HG03039 (cell line): ENCODE measurements at regions not wholly inside any gene's neighbourhood (a gene's known extent, or its start where the extent isn't known, plus 50 kb on each side); places are given as distances from the start of the nearest gene placed in this dataset.

ENCODE experiments used
- ATAC-seq: cut with Tn5 transposase; IDR thresholded peaks from one replicate; pipeline ENCODE4 v1.9.1; 2021; ENCODE audit warnings: mild to moderate bottlenecking, moderate library complexity; ENCODE audit not compliant: unreplicated experiment

GRCh38 chr5:68528821-68529273 lies 313.3 kb downstream of the PIK3R1 start:
- no peak for ATAC-seq

DNA sequence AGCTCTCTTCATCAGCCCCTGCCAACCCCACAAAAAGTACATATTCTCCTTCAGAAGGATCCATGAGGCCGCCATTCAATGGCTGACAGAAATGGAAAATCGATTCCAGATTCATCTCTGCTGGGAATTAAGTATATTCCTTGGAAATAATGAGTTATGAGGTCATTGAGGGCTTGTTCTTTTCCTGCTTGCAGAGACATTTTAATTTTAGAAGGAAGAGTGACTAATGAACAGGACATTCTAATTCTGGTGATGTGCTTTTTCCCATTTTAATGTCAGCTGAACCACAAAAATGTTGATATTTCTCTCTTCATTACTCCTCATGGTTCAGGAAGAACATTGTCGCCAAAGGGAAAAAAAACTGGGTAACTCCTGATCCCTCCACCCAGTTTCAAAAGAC lies 314.0 kb downstream of the PIK3R1 start:
- no peak for ATAC-seq

DNA sequence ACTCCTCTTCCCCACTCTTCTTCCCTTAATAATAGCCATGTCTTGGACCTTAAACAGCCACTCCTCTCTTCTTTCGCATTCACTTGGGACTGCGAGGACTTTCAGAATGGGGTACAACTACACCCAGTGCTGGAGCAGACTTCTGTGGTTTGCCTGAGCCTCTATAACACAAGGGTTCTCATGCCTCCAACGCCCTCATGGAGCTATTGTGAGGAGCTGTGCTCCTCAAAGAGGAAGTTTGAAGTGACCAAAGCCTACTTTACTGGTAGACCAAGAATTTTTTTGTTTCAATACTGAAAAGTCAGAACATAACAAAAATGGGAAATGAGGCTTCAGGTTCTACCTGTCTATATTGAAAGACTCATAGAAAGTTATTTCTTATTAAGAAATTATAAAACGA lies 316.4 kb downstream of the PIK3R1 start:
- no peak for ATAC-seq

GRCh38 chr5:68533051-68533450 lies 317.5 kb downstream of the PIK3R1 start:
- ATAC-seq, result no peak

DNA sequence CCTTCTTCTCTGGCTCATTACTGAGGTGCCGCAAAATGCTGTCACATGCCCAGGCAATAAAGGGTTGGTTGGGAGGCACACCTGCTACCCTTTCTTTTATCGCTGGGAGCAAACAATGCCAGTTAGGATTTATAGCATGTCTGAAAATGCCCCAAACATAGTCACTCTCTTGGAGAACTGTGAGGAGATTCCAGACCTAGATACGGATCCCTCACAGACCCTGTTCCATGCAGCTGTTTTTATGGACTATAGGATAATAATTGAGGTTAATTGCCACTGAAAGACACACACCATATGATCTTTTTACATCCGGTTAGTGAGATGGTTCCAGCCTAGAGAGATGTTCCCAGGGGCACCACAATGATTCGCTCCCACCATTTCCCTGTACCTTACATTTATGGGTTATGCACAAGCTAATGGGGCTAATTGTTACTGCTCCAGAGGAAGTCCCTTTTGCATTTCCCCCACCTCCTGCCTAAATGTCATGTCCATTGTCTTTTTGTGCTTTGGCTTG lies 318.1 kb downstream of the PIK3R1 start:
- no peak for ATAC-seq

DNA sequence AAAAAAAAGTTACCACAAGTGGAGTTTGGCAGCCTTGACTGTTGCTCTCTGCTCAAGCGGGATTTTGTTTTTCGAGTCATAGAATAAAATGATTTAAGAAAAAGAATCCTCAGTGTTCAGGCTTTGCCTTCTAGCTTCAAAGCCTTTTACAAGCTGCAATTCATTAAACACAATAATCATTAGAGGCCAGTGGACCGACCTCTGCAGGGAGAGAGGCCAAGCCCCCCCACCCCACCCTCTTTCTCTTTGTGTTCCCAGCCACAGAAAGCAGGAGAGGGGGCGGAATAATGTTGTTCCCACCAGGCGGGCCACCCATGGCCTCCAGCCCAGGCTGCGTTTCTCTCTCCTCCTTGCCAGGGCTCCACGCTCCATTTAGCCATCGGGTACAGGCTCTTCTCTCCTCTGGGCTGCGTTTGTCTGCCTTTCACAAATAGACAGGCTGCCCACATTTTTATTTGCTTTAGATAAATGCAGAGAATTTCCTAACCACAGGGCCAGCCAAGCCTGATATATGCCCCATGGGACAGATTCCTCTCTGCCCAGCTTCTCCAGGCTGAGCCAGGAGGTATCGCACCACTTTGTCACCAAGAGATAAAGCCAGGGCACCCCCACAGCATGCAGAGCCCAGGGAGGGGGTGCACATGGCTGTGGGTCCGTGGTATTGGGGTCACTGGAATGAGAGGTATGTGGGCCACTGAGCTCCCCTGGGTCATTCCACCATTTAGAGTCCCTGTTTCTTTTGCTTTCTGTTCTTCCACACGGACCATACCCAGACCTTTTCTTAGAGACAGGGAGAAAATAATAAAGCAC lies 318.8 kb downstream of the PIK3R1 start:
- ATAC-seq, result no peak

DNA sequence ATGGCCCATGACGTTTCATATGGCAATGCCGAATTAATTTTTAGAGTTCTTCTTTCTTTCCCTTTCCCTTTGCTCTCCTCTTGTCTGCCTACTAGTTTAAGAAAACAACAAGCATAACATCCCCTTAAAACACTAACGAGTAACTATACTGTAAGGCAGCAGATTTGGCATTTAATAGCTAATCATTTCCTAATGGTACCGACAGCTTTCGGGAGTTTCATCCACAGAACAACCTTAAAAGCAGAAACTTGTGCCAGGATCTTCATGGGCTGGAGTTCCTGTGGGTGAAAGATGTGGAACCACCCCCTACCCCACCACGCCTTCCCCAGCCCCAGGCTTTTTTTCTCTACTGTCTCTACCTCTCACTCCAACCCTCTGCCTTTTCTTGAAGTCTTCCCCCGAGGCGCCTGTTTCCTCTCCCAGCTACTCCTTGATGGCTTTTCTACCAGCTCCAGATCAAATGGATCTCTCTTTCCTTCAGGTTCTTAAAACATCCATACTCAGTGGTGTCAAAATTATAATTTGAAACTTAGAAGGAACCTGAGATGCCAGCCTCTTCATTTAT lies 319.5 kb downstream of the PIK3R1 start:
- no peak for ATAC-seq

GRCh38 chr5:68538814-68539420 lies 323.4 kb downstream of the PIK3R1 start:
- ATAC-seq, result no peak

GRCh38 chr5:68540798-68541590 lies 325.4 kb downstream of the PIK3R1 start:
- ATAC-seq, result no peak

DNA sequence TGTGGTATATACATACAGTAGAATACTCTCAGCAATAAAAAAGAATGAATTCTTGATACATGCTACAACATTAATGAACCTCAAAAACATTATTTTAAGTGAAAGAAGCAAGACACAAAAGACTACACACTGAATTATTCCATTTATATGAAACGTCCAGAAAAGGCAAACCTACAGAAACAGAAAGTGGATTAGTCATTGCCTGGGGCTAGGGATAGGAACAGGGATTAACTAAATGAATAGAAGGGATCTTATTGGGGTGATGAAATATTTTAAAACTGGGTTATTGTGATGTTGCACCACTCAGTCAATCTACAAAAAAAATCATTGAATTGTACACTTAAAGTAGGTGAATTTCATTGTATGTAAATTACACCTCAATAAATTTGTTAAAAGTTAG lies 326.7 kb downstream of the PIK3R1 start:
- no peak for ATAC-seq

DNA sequence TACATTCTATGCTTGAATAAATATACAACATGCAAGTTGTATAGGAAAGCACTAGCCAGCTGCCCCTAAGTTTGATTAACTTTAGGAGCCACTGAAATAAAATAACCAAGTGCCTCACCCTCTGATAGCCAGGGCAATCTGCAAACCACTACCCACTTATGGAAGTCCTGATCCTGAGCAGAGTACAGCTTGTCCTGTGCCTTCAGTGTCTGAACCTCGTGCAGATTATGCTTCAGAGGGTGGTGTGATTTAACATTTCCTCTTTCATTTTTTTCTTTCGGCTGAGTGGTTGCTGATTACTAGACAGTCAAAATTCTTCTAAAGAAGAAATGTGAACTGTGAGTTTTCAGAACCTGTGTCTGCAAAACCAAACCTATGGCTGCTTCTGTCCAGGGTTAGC lies 327.7 kb downstream of the PIK3R1 start:
- ATAC-seq, result no peak

DNA sequence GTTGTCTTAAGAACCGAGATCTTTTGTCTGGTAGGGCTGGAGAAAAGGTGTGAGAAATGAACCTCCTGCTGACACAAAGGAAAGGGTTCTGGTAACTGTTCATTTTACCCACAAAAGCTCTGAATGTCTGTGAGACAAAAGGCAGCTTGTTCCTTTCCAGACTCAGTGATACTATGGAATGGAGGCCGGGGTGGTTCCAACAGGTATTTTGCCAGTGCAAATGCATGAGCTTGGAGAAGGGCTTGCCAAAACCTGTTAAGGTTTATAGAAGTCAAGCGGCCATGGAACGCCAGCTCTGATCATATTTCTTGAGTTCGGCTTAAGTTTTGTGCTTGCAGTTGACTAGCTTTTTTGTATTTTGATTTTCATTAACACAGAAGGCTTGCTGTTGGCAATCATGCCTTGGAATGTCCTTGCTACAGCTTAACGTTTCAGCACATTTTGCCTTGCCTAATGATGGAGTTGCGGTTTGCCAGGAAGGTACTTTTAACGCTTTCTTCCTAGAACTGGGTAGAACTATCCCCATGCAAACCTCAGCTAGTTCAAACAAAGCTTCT lies 328.6 kb downstream of the PIK3R1 start:
- no peak for ATAC-seq

GRCh38 chr5:68544648-68545552 lies 329.3 kb downstream of the PIK3R1 start:
- ATAC-seq, result no peak

GRCh38 chr5:68545636-68546295 lies 330.2 kb downstream of the PIK3R1 start:
- ATAC-seq, result no peak

GRCh38 chr5:68547056-68547455 lies 331.5 kb downstream of the PIK3R1 start:
- ATAC-seq, result no peak

DNA sequence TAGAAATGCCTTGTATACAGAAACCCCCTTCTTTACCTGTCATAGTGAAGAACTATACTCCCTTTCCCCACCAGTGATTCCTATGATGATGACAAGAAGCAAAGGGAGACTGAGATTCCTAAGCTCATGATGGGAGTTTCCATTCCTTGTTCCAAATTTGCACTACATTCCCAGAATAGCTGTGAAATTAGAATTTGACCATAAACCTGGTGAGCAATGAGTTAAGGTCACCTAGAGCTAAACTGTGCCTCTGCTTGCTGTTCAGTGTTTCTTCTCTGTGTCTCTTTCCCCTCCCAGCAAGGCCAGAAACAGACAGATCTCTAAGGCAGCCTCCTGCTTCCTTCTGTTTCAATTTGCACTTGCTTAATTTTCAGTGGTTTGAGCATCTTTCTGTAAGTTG lies 332.1 kb downstream of the PIK3R1 start:
- no peak for ATAC-seq

- ATAC-seq, result no peak
These were observed 333.6 kb downstream of the PIK3R1 start for GRCh38 chr5:68548959-68549676.

DNA sequence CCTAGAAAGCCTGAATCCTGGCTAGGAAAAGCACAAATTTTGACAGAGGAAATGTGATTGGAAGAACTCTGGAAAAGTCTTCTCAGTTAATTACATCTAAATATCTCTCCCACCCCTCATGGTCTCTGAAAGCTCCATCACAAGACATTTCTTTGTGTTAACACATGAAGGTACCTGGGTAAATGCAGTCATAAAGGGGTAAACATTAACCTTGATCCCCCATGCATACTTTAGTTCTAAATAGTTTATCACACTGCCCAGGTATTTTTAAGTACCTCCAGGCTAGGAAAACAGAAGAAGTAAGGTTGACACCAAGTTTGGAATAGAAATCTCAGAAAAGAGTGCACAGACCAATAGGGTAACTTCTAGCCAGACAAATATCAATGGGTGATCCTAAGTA lies 334.5 kb downstream of the PIK3R1 start:
- ATAC-seq, result no peak

DNA sequence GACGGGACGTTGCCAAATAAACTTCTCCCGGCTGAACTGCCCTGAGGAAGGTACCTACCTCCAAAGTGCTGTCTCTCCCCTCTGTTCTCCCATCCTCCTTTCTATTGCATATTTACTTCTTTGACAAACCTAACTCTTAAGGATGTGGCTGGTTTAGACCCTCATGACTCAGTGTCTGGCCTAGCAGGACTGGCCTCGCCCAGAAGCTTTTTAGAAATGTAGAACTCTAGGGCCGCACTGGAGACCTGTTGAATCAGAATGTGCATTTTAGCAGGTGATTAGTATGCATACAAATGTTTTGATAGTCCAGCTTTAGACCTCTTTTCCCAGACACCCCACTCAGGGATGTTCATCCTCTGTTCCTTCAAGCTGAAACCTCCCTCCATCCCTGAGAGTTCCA lies 335.9 kb downstream of the PIK3R1 start:
- ATAC-seq, result no peak
